Progenitor cell of endocrine pancreas (in vitro differentiated cells): ENCODE measurements at regions not wholly inside any gene's neighbourhood (a gene's known extent, or its start where the extent isn't known, plus 50 kb on each side); places are given as distances from the start of the nearest gene placed in this dataset.
A peak's percentile ranks its signal among the peaks of the same experiment; 100 is the strongest.

Experiments
- DNase-seq: peaks from one replicate; pipeline ENCODE4 v3.0.0; 2021; ENCODE audit warnings: low spot score; ENCODE audit not compliant: unreplicated experiment
- H3K27ac Mint-ChIP-seq: 2 replicates; pipeline ENCODE4 v1.8.0; 2021; ENCODE audit warnings: mild to moderate bottlenecking, moderate library complexity, mixed read lengths
- H3K27me3 Mint-ChIP-seq: 2 replicates; pipeline ENCODE4 v1.8.0; 2021; ENCODE audit warnings: mixed read lengths
- H3K36me3 Mint-ChIP-seq: 2 replicates; pipeline ENCODE4 v1.8.0; 2022; ENCODE audit warnings: mixed read lengths; ENCODE audit not compliant: insufficient read depth
- H3K4me1 Mint-ChIP-seq: 2 replicates; pipeline ENCODE4 v1.8.0; 2021; ENCODE audit warnings: low read depth, mixed read lengths
- H3K4me3 Mint-ChIP-seq: 2 replicates; pipeline ENCODE4 v1.8.0; 2021; ENCODE audit warnings: low read depth, mild to moderate bottlenecking, moderate library complexity, mixed read lengths
- H3K9me3 Mint-ChIP-seq: 2 replicates; pipeline ENCODE4 v1.8.0; 2021; ENCODE audit warnings: low read depth, mixed read lengths
- CTCF ChIP-seq: fragments of 200-600 bp; sonication (generic); IDR thresholded peaks from one replicate; pipeline ENCODE4 v1.5.0; 2021; ENCODE audit warnings: antibody characterized with exemption, mild to moderate bottlenecking; ENCODE audit not compliant: unreplicated experiment

GRCh38 chr2:83613178-83613577, 845.9 kb downstream of the SUCLG1 start:
- no peaks in the 10 kb centered on the region for H3K4me1 Mint-ChIP-seq

GRCh38 chr2:83602753-83603152, 856.3 kb downstream of the SUCLG1 start:
- Mint-ChIP-seq H3K27ac (no peak overlapping the region), H3K27me3 (no peaks in the 10 kb centered on the region), H3K36me3 (no peaks in the 10 kb centered on the region), H3K4me1 (no peaks in the 10 kb centered on the region), H3K4me3 (no peak overlapping the region), H3K9me3 (peaks cover 20% of the 10 kb centered on the region)
- DNase-seq = no peak
- peak; percentile 12 for TF ChIP-seq CTCF

More at GRCh38 chr2:83613178-83613577, 845.9 kb downstream of the SUCLG1 start:
- no peak for TF ChIP-seq CTCF
- Mint-ChIP-seq H3K36me3 (no peaks in the 10 kb centered on the region), H3K4me3 (no peak overlapping the region), H3K27ac (no peak overlapping the region), H3K9me3 (peaks cover 10% of the 10 kb centered on the region), H3K27me3 (no peaks in the 10 kb centered on the region)
- DNase-seq = no peak

GRCh38 chr2:83596592-83597282, 862.3 kb downstream of the SUCLG1 start:
- no peak overlapping the region for H3K27ac Mint-ChIP-seq
- H3K9me3 Mint-ChIP-seq = peaks cover 8% of the 10 kb centered on the region
- TF ChIP-seq CTCF = no peak
- no peaks in the 10 kb centered on the region for H3K36me3 Mint-ChIP-seq
- H3K4me3 Mint-ChIP-seq = no peak overlapping the region
- H3K4me1 Mint-ChIP-seq = no peaks in the 10 kb centered on the region
- no peaks in the 10 kb centered on the region for H3K27me3 Mint-ChIP-seq
- DNase-seq = no peak

GRCh38 chr2:83595926-83596325, 863.2 kb downstream of the SUCLG1 start:
- no peak overlapping the region for H3K4me3 Mint-ChIP-seq
- DNase-seq = no peak
- no peak for TF ChIP-seq CTCF
- no peaks in the 10 kb centered on the region for H3K36me3 Mint-ChIP-seq
- no peak overlapping the region for H3K27ac Mint-ChIP-seq
- H3K4me1 Mint-ChIP-seq = no peaks in the 10 kb centered on the region
- no peaks in the 10 kb centered on the region for H3K27me3 Mint-ChIP-seq
- peaks cover 8% of the 10 kb centered on the region for H3K9me3 Mint-ChIP-seq

- no peak for DNase-seq
- Mint-ChIP-seq H3K36me3 (no peaks in the 10 kb centered on the region), H3K4me1 (no peaks in the 10 kb centered on the region), H3K9me3 (peaks cover 7% of the 10 kb centered on the region), H3K27ac (no peak overlapping the region), H3K4me3 (no peak overlapping the region), H3K27me3 (no peaks in the 10 kb centered on the region)
- TF ChIP-seq CTCF = no peak
Measured at GRCh38 chr2:83595121-83595690, 863.9 kb downstream of the SUCLG1 start.
